Astrocyte (in vitro differentiated cells and primary cell): ENCODE measurements at regions not wholly inside any gene's neighbourhood (a gene's known extent, or its start where the extent isn't known, plus 50 kb on each side); places are given as distances from the start of the nearest gene placed in this dataset.

ENCODE experiments used
- CTCF ChIP-seq: IDR thresholded peaks from 2 replicates; pipeline ENCODE4 v1.5.1; 2011; ENCODE audit warnings: low read depth, mild to moderate bottlenecking, inconsistent platforms, low read length, moderate library complexity; ENCODE audit not compliant: insufficient read depth
- EZH2 ChIP-seq: IDR thresholded peaks from 2 replicates; pipeline ENCODE4 v1.6.1; 2012; ENCODE audit warnings: mild to moderate bottlenecking, low read length, inconsistent platforms; ENCODE audit not compliant: insufficient read depth

GRCh38 chr21:35367553-35367952, 318.5 kb upstream of the RUNX1 start:
- TF ChIP-seq CTCF: no peak
- no peak for TF ChIP-seq EZH2
